Smooth muscle cell (in vitro differentiated cells): ENCODE measurements at regions not wholly inside any gene's neighbourhood (a gene's known extent, or its start where the extent isn't known, plus 50 kb on each side); places are given as distances from the start of the nearest gene placed in this dataset.

ENCODE experiments used
- DNase-seq: peaks from one replicate; lab custom pipeline; 2025; ENCODE audit not compliant: unreplicated experiment; lab: John Stamatoyannopoulos, UW
- H2AFZ ChIP-seq: fragments of 200-600 bp; sonication (generic); 2 replicates; pipeline ENCODE4 v1.6.0; 2016; ENCODE audit warnings: antibody characterized with exemption, low read depth, mild to moderate bottlenecking
- H3F3A ChIP-seq: fragments of 200-600 bp; sonication (generic); 2 replicates; pipeline ENCODE4 v1.6.0; 2017; ENCODE audit warnings: antibody characterized with exemption, low read depth
- H3K27ac ChIP-seq: fragments of 200-600 bp; sonication (generic); 2 replicates; pipeline ENCODE4 v1.5.1; 2016; ENCODE audit warnings: low read depth, mild to moderate bottlenecking
- H3K27me3 ChIP-seq: fragments of 200-600 bp; sonication (generic); 2 replicates; pipeline ENCODE4 v1.6.1; 2016; ENCODE audit warnings: low read depth, mild to moderate bottlenecking
- H3K36me3 ChIP-seq: fragments of 200-600 bp; sonication (generic); 2 replicates; pipeline ENCODE4 v1.5.1; 2016; ENCODE audit warnings: low read depth
- H3K4me1 ChIP-seq: fragments of 200-600 bp; sonication (generic); 2 replicates; pipeline ENCODE4 v1.5.1; 2016; ENCODE audit warnings: low read depth
- H3K4me2 ChIP-seq: fragments of 200-600 bp; sonication (generic); 2 replicates; pipeline ENCODE4 v1.6.0; 2016; ENCODE audit warnings: mild to moderate bottlenecking
- H3K4me3 ChIP-seq: fragments of 200-600 bp; sonication (generic); 2 replicates; pipeline ENCODE4 v1.5.1; 2016; ENCODE audit warnings: mild to moderate bottlenecking
- H3K79me2 ChIP-seq: fragments of 200-600 bp; sonication (generic); 2 replicates; pipeline ENCODE4 v1.6.0; 2016; ENCODE audit warnings: low read depth, mild to moderate bottlenecking
- H3K9ac ChIP-seq: fragments of 200-600 bp; sonication (generic); 2 replicates; pipeline ENCODE4 v1.6.0; 2016; ENCODE audit warnings: low read depth
- H3K9me3 ChIP-seq: fragments of 200-600 bp; sonication (generic); replicated peaks from 2 replicates; pipeline ENCODE4 v1.5.1; 2016; ENCODE audit warnings: low read depth
- H4K20me1 ChIP-seq: fragments of 200-600 bp; sonication (generic); 2 replicates; pipeline ENCODE4 v1.6.0; 2016; ENCODE audit warnings: low read depth
- WGBS: methylation state at CpG from one replicate; pipeline ENCODE4 v1.1.7; 2016; ENCODE audit warnings: low lambda C conversion rate; 5-methylcytosine and 5-hydroxymethylcytosine counted together
- TF ChIP-seq, protein P1 (sequence below): fragments of 200-600 bp; sonication (generic); IDR thresholded peaks from 2 replicates; pipeline ENCODE4 v1.5.1; 2017; ENCODE audit warnings: borderline replicate concordance, mild to moderate bottlenecking, antibody characterized with exemption; ENCODE audit not compliant: insufficient read depth, poor library complexity, severe bottlenecking

GRCh38 chr21:18759267-18759666 is 355.7 kb upstream of the TMPRSS15 start:
- TF ChIP-seq, protein P1, sequence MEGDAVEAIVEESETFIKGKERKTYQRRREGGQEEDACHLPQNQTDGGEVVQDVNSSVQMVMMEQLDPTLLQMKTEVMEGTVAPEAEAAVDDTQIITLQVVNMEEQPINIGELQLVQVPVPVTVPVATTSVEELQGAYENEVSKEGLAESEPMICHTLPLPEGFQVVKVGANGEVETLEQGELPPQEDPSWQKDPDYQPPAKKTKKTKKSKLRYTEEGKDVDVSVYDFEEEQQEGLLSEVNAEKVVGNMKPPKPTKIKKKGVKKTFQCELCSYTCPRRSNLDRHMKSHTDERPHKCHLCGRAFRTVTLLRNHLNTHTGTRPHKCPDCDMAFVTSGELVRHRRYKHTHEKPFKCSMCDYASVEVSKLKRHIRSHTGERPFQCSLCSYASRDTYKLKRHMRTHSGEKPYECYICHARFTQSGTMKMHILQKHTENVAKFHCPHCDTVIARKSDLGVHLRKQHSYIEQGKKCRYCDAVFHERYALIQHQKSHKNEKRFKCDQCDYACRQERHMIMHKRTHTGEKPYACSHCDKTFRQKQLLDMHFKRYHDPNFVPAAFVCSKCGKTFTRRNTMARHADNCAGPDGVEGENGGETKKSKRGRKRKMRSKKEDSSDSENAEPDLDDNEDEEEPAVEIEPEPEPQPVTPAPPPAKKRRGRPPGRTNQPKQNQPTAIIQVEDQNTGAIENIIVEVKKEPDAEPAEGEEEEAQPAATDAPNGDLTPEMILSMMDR, result no peak
- 87% methylated on average over 7 of the region's 7 CpGs for WGBS
- DNase-seq, result no peak
- Histone ChIP-seq H3K4me2 (no peak overlapping the region), H3K4me3 (no peak overlapping the region), H3F3A (no peaks in the 10 kb centered on the region), H3K79me2 (no peaks in the 10 kb centered on the region), H3K9me3 (no peaks in the 10 kb centered on the region), H3K9ac (no peak overlapping the region), H3K36me3 (no peaks in the 10 kb centered on the region), H3K27ac (no peak overlapping the region), H3K4me1 (no peaks in the 10 kb centered on the region), H3K27me3 (no peaks in the 10 kb centered on the region), H4K20me1 (no peaks in the 10 kb centered on the region), H2AFZ (no peak overlapping the region)

DNA sequence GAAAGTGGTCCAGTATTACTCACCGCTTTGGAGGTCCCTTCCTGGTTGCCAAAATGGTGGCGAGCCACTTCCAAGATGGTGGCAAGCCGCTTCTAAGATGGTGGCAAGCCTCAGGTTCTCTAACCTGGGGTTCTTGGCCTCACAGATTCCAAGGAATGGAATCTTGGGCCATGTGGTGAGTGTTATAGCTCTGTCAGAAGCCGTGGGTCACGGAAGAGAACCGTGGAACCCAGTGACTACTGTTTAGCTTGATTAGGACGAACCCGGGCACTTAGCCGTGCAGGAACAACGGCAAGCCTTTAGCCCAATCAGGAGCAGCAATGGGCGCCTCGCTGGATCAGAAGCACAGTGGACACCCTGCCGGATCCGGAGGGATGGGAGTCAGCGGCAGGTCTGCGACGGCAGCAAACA is 356.2 kb upstream of the TMPRSS15 start:
- DNase-seq, result no peak
- H2AFZ ChIP-seq, result no peak overlapping the region
- H3K27ac ChIP-seq, result no peak overlapping the region
- no peaks in the 10 kb centered on the region for H3K9me3 ChIP-seq
- no peak overlapping the region for H3K4me2 ChIP-seq
- TF ChIP-seq, protein P1, result no peak
- no peak overlapping the region for H3K9ac ChIP-seq
- no peaks in the 10 kb centered on the region for H3F3A ChIP-seq
- no peaks in the 10 kb centered on the region for H3K36me3 ChIP-seq
- no peaks in the 10 kb centered on the region for H3K79me2 ChIP-seq
- no peaks in the 10 kb centered on the region for H3K4me1 ChIP-seq
- H4K20me1 ChIP-seq, result no peaks in the 10 kb centered on the region
- H3K27me3 ChIP-seq, result no peaks in the 10 kb centered on the region
- WGBS, result 91% methylated on average over 17 of the region's 17 CpGs
- H3K4me3 ChIP-seq, result no peak overlapping the region

DNA sequence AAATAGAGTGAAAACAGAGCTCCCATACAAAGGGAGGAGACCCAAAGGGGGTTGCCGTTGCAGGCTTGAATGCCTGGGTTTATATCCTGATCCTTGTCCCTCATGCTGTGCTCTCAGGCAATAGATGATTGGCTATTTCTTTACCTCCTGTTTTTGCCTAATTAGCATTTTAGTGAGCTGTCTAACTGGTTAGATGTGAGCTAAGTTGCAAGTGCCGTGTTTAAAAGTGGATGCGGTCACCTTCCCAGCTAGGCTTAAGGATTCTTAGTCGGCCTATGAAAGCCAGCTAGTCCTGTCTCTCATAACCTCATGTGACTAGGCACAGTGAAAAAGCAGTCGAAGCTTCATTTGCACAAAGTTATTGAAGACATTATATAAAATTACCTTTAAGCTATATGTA is 356.7 kb upstream of the TMPRSS15 start:
- H3K9ac ChIP-seq, result no peak overlapping the region
- no peak overlapping the region for H3K4me3 ChIP-seq
- no peaks in the 10 kb centered on the region for H3K79me2 ChIP-seq
- no peak overlapping the region for H2AFZ ChIP-seq
- H3K27me3 ChIP-seq, result no peaks in the 10 kb centered on the region
- WGBS, result 79% methylated on average over 5 of the region's 5 CpGs
- no peak overlapping the region for H3K27ac ChIP-seq
- TF ChIP-seq, protein P1, result no peak
- H3K4me2 ChIP-seq, result no peak overlapping the region
- H3K9me3 ChIP-seq, result no peaks in the 10 kb centered on the region
- H3F3A ChIP-seq, result no peaks in the 10 kb centered on the region
- no peaks in the 10 kb centered on the region for H3K4me1 ChIP-seq
- no peaks in the 10 kb centered on the region for H4K20me1 ChIP-seq
- no peak for DNase-seq
- H3K36me3 ChIP-seq, result no peaks in the 10 kb centered on the region

- Histone ChIP-seq H3K9me3 (no peaks in the 10 kb centered on the region), H3K9ac (no peak overlapping the region), H3K4me3 (no peak overlapping the region), H4K20me1 (no peaks in the 10 kb centered on the region), H3K4me1 (no peaks in the 10 kb centered on the region), H3F3A (no peaks in the 10 kb centered on the region), H2AFZ (no peak overlapping the region), H3K27ac (no peak overlapping the region), H3K4me2 (no peak overlapping the region), H3K27me3 (no peaks in the 10 kb centered on the region), H3K79me2 (no peaks in the 10 kb centered on the region), H3K36me3 (no peaks in the 10 kb centered on the region)
- TF ChIP-seq, protein P1, result no peak
- DNase-seq, result no peak
- WGBS, result 96% methylated on average over 15 of the region's 15 CpGs
Observed at GRCh38 chr21:18764720-18765119, 361.1 kb upstream of the TMPRSS15 start.
